ENCODE measurements at regions not wholly inside any gene's neighbourhood (a gene's known extent, or its start where the extent isn't known, plus 50 kb on each side); places are given as distances from the start of the nearest gene placed in this dataset.

- Mint-ChIP-seq H3K4me3 (no peak overlapping the region), H3K27ac (no peak overlapping the region), H3K9me3 (no peaks in the 10 kb centered on the region), H3K4me1 (ENCODE audit: low read depth) (peaks cover 9% of the 10 kb centered on the region), H3K27me3 (ENCODE audit: insufficient read depth) (peaks cover 2% of the 10 kb centered on the region), H3K36me3 (ENCODE audit: low read depth) (no peaks in the 10 kb centered on the region)
- no peak for TF ChIP-seq CTCF (IDR thresholded peaks at IDR 0.05)
- DNase-seq, result no peak
Observed at GRCh38 chr2:230658877-230659652, 53.6 kb upstream of the CAB39 start.

DNA sequence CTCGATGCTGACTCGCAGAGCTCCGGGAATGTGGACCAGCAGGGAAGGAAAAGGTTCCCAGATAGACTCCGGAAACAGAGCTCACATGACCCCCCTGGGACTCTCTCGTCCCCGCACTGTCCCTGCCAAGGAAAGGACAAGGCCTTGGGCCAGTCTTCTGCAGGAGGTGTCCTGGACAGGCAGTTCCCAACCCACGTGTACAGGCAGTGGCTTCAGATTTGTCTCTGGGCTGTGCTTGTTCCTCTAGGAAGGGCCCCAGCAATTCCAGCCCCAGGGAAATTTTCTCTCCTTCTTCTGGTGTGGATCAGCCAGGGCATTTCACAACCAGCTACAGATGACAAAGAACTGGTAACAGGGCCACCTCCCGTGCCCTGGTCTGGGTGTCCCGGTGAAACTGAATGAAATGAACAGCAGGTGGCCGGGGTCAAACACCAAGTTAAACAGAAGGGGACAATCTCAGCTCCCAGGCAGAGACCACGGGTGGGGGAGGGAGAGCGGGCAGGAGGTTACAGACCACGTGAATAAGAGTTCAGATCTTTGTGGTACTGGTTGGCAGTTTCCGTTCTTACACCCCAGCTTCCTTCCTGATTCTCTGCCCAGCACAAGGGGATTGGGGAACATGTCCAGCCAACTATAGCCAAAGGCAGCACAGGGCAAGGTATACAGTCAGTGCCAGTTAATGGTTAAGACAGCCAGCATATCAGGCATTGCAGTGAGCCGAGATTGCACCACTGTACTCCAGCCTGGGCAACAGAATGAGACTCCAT is 52.2 kb upstream of the CAB39 start:
- Mint-ChIP-seq H3K27ac (no peak overlapping the region), H3K9me3 (no peaks in the 10 kb centered on the region), H3K4me3 (no peak overlapping the region), H3K27me3 (ENCODE audit: insufficient read depth) (no peaks in the 10 kb centered on the region; the same call in 1 of the 2 replicates), H3K36me3 (ENCODE audit: low read depth) (no peaks in the 10 kb centered on the region), H3K4me1 (ENCODE audit: low read depth) (peaks cover 14% of the 10 kb centered on the region)
- no peak; the same call in 1 of the 2 replicates for TF ChIP-seq CTCF (IDR thresholded peaks at IDR 0.05)
- no peak for DNase-seq

GRCh38 chr2:230661072-230661957 is 51.3 kb upstream of the CAB39 start:
- H3K4me1 Mint-ChIP-seq (ENCODE audit: low read depth), result peaks cover 15% of the 10 kb centered on the region
- no peaks in the 10 kb centered on the region for H3K27me3 Mint-ChIP-seq (ENCODE audit: insufficient read depth)
- no peak overlapping the region for H3K27ac Mint-ChIP-seq
- no peaks in the 10 kb centered on the region for H3K9me3 Mint-ChIP-seq
- no peak overlapping the region for H3K4me3 Mint-ChIP-seq
- no peaks in the 10 kb centered on the region for H3K36me3 Mint-ChIP-seq (ENCODE audit: low read depth)
- no peak for TF ChIP-seq CTCF (IDR thresholded peaks at IDR 0.05)
- no peak for DNase-seq

All from HFFc6 (cell line).